ENCODE measurements at regions not wholly inside any gene's neighbourhood (a gene's known extent, or its start where the extent isn't known, plus 50 kb on each side); places are given as distances from the start of the nearest gene placed in this dataset.

DNA sequence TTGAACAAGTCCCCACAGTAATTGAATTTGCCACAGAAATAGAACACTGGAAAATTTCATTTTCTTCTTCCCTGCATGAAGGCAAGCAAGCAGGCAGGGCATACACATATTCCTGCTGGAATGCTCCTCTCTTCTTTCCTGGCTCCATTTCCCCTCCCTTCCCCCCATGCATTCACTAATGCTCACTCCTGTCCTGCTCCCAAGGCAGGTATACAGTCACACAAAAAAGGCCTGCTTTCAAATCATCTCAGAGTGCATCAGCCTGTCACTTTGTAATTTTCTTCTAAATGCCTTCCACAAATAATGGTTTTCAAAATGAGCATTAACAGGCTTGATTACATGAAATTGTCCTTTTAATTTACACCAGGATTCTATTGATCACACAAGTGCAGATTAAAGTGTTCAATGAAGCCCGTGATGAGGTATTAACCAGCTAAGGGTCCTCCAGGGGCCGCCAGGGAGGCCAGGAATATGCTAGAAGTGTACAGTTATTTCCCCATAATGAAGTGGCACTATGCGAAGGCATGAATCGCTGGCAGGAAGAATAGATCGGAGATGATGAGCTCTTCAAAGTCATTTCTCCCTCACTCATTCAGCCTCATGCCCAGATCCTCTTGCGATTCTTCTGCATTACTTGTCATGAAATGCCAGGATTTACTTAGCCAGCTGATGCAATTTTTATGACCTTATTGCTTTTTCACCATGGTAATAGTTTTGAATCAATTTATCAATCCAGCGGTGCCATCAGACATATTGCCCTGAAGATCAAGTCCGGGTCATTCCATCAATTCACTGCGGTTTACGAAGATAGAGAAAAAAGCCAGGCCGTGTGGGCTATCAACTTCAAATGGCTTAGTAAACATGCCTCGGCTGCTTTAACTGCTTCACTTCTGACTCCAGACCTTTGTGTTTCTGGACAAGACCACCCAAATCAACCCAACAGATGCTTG is 243.5 kb downstream of the GPAT3 start:
- Mint-ChIP-seq H3K4me3 (ENCODE audit: unreplicated experiment) (no peak overlapping the region), H3K27ac (ENCODE audit: unreplicated experiment) (no peak overlapping the region), H3K9me3 (ENCODE audit: unreplicated experiment) (peaks cover 2% of the 10 kb centered on the region), H3K27me3 (ENCODE audit: unreplicated experiment) (no peaks in the 10 kb centered on the region), H3K4me1 (ENCODE audit: low read depth, unreplicated experiment) (no peaks in the 10 kb centered on the region), H3K36me3 (ENCODE audit: unreplicated experiment) (no peaks in the 10 kb centered on the region)
- peak; percentile 21 for DNase-seq
- no peak for TF ChIP-seq CTCF (IDR thresholded peaks at IDR 0.05; ENCODE audit: partially characterized antibody, unreplicated experiment)

DNA sequence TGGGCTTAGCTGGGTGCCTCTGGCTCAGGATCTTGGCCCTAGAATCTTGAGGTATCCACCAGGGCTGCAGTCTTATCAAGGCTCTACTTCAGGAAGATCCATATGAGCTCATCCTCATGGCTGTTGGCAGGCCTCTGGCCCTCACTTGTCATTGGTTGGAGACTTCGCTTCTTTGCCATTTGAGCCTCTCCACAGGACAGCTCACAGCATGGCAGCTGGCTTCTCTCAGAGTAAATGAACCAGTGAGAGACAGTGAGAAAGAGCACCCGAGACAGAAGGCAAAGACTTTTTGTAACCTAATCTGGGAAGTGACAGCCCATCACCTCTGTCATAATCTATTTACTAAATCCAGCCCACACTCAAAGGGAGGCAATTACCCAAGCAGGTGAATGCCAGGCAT is 236.8 kb downstream of the GPAT3 start:
- H3K36me3 Mint-ChIP-seq (ENCODE audit: unreplicated experiment), result no peaks in the 10 kb centered on the region
- H3K9me3 Mint-ChIP-seq (ENCODE audit: unreplicated experiment), result no peaks in the 10 kb centered on the region
- peaks cover 3% of the 10 kb centered on the region for H3K4me1 Mint-ChIP-seq (ENCODE audit: low read depth, unreplicated experiment)
- no peaks in the 10 kb centered on the region for H3K27me3 Mint-ChIP-seq (ENCODE audit: unreplicated experiment)
- DNase-seq, result peak; percentile 10
- H3K4me3 Mint-ChIP-seq (ENCODE audit: unreplicated experiment), result no peak overlapping the region
- no peak overlapping the region for H3K27ac Mint-ChIP-seq (ENCODE audit: unreplicated experiment)
- TF ChIP-seq CTCF (IDR thresholded peaks at IDR 0.05; ENCODE audit: partially characterized antibody, unreplicated experiment), result no peak

DNA sequence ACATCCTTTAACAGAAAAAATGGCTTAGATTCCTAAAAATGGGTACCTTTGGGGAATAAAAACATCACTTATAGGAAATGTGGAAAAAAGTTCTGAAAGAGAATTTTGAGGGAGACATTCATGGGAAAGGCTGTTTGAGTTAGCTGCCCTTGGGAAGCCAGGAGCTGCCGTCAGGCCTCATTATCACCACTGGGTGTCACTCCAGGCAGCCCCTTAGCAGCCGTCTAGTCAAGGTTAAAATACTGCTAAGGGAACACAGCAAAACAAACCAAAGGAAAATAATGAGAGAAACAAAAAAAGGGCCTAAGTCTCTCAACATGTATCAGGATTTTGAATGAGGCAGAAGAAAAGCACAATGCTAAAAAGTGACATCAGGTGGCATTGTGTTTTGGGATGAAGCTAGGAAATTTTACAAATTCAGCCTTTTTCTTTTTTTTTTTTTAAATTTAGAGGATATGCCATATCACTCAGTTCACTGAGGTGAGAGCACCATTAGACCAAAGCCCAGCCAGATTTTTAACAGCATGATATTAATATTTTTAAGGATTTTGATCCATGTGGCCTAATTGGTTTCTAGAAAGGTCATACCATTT is 235.3 kb downstream of the GPAT3 start:
- H3K27ac Mint-ChIP-seq (ENCODE audit: unreplicated experiment), result no peak overlapping the region
- H3K27me3 Mint-ChIP-seq (ENCODE audit: unreplicated experiment), result no peaks in the 10 kb centered on the region
- no peak overlapping the region for H3K4me3 Mint-ChIP-seq (ENCODE audit: unreplicated experiment)
- H3K9me3 Mint-ChIP-seq (ENCODE audit: unreplicated experiment), result no peaks in the 10 kb centered on the region
- no peaks in the 10 kb centered on the region for H3K36me3 Mint-ChIP-seq (ENCODE audit: unreplicated experiment)
- peak; percentile 42 for TF ChIP-seq CTCF (IDR thresholded peaks at IDR 0.05; ENCODE audit: partially characterized antibody, unreplicated experiment)
- DNase-seq, result peak; percentile 54
- H3K4me1 Mint-ChIP-seq (ENCODE audit: low read depth, unreplicated experiment), result peaks cover 3% of the 10 kb centered on the region

DNA sequence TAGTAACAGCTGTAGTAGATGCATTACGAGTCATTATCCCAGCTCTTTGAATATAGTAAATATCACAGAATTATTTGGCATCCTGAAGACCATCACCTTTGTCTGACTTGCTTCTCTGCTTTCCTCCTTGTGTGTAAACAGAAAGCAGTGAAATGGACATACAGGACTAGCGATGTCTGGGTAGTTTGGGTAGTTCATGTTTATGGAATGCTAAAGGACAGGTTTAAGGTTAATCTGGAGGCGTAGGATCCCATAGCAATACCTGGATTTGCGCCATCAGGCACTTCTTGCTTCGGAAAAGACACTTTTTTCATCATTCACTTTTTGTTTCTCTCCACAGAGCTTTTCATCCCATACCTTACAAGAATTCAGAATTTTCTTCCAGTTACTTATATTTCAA is 232.2 kb downstream of the GPAT3 start:
- no peaks in the 10 kb centered on the region for H3K9me3 Mint-ChIP-seq (ENCODE audit: unreplicated experiment)
- no peaks in the 10 kb centered on the region for H3K36me3 Mint-ChIP-seq (ENCODE audit: unreplicated experiment)
- no peak overlapping the region for H3K4me3 Mint-ChIP-seq (ENCODE audit: unreplicated experiment)
- H3K27ac Mint-ChIP-seq (ENCODE audit: unreplicated experiment), result no peak overlapping the region
- H3K27me3 Mint-ChIP-seq (ENCODE audit: unreplicated experiment), result no peaks in the 10 kb centered on the region
- no peak for TF ChIP-seq CTCF (IDR thresholded peaks at IDR 0.05; ENCODE audit: partially characterized antibody, unreplicated experiment)
- peaks cover 3% of the 10 kb centered on the region for H3K4me1 Mint-ChIP-seq (ENCODE audit: low read depth, unreplicated experiment)
- no peak for DNase-seq

DNA sequence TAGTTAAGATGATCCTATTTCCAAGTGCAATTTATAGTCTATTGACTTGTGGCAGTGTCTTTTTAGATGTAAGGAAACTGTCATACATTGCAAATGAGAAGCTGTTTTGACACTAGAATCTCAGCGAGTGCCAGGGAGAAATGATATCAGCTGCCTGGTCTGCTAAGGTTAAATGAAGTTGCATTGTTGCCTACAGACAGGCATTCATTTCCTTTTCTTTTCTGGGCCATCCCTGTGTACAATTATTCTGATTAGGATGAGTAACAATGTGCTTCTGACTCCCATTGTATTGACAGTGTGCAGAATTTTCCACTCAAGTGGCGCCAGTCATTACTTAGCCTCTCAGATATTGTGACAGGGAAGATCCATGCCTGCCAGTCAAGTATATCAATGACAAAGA is 231.2 kb downstream of the GPAT3 start:
- DNase-seq, result no peak
- H3K9me3 Mint-ChIP-seq (ENCODE audit: unreplicated experiment), result no peaks in the 10 kb centered on the region
- TF ChIP-seq CTCF (IDR thresholded peaks at IDR 0.05; ENCODE audit: partially characterized antibody, unreplicated experiment), result no peak
- no peak overlapping the region for H3K4me3 Mint-ChIP-seq (ENCODE audit: unreplicated experiment)
- H3K4me1 Mint-ChIP-seq (ENCODE audit: low read depth, unreplicated experiment), result peaks cover 3% of the 10 kb centered on the region
- no peaks in the 10 kb centered on the region for H3K36me3 Mint-ChIP-seq (ENCODE audit: unreplicated experiment)
- H3K27ac Mint-ChIP-seq (ENCODE audit: unreplicated experiment), result no peak overlapping the region
- no peaks in the 10 kb centered on the region for H3K27me3 Mint-ChIP-seq (ENCODE audit: unreplicated experiment)
